ENCODE measurements at regions not wholly inside any gene's neighbourhood (a gene's known extent, or its start where the extent isn't known, plus 50 kb on each side); places are given as distances from the start of the nearest gene placed in this dataset.

DNA sequence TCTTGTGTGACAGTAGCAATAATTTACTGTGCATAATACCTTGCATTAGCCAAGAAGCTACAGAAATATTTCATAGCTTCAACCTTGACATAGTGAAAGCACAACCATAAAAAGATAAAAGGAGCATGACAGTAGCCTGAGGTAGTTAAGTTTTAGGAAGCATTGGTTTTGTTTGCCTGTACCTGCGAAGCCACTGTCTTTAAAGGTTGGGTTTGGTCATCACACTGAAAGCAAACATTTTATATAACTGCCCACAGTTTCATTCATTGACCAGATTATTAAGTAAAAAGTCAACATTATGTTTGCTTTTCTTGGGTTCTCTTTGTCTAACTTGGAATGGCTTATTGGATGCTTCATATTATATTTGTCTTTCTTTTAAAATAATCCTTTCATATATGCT is 450.1 kb upstream of the IL12A start:
- Histone ChIP-seq H3K36me3 (ENCODE audit: control insufficient read depth in 1 of 2, insufficient read depth in 2 of 2, low read length in 2 of 2) (no peaks in the 10 kb centered on the region), H3K4me3 (replicated peaks in 1 of 2; ENCODE audit: low read depth in 1 of 2, low read length in 2 of 2) (no peak overlapping the region), H3K4me2 (ENCODE audit: low read length) (no peak overlapping the region), H3K79me2 (ENCODE audit: insufficient read depth, low read length) (no peaks in the 10 kb centered on the region), H3K27me3 (ENCODE audit: insufficient read depth, low read length) (no peaks in the 10 kb centered on the region), H3K4me1 (ENCODE audit: control insufficient read depth in 1 of 2, insufficient read depth in 2 of 2, low read length in 2 of 2) (no peaks in the 10 kb centered on the region), H3K9me2 (ENCODE audit: insufficient read depth) (no peaks in the 10 kb centered on the region), H2AFZ (ENCODE audit: low read depth, low read length, poor library complexity, severe bottlenecking) (no peak overlapping the region), H4K20me1 (ENCODE audit: insufficient read depth) (no peaks in the 10 kb centered on the region), H3K9ac (ENCODE audit: low read length) (no peak overlapping the region), H3K27ac (ENCODE audit: low read depth, low read length) (no peak overlapping the region), H3K9me3 (ENCODE audit: control insufficient read depth in 1 of 2, insufficient read depth in 1 of 2, low read depth in 1 of 2, low read length in 2 of 2) (no peaks in the 10 kb centered on the region)
- RAD21 ChIA-PET (ENCODE audit: low non-redundant PET in 1 of 2, low total read pairs in 2 of 2, uncharacterized antibody in 2 of 2, unreplicated experiment in 2 of 2): no interaction called here
- POLR2A ChIA-PET: no interaction called here
- ATAC-seq: no peak
- no peak for DNase-seq (ENCODE audit: low read depth, low spot score)
- no TSS peak for BruUV-seq (replicated peaks)
- TF ChIP-seq SP1 (IDR thresholded peaks at IDR 0.05; ENCODE audit: low read depth): no peak
- TF ChIP-seq, protein P1, sequence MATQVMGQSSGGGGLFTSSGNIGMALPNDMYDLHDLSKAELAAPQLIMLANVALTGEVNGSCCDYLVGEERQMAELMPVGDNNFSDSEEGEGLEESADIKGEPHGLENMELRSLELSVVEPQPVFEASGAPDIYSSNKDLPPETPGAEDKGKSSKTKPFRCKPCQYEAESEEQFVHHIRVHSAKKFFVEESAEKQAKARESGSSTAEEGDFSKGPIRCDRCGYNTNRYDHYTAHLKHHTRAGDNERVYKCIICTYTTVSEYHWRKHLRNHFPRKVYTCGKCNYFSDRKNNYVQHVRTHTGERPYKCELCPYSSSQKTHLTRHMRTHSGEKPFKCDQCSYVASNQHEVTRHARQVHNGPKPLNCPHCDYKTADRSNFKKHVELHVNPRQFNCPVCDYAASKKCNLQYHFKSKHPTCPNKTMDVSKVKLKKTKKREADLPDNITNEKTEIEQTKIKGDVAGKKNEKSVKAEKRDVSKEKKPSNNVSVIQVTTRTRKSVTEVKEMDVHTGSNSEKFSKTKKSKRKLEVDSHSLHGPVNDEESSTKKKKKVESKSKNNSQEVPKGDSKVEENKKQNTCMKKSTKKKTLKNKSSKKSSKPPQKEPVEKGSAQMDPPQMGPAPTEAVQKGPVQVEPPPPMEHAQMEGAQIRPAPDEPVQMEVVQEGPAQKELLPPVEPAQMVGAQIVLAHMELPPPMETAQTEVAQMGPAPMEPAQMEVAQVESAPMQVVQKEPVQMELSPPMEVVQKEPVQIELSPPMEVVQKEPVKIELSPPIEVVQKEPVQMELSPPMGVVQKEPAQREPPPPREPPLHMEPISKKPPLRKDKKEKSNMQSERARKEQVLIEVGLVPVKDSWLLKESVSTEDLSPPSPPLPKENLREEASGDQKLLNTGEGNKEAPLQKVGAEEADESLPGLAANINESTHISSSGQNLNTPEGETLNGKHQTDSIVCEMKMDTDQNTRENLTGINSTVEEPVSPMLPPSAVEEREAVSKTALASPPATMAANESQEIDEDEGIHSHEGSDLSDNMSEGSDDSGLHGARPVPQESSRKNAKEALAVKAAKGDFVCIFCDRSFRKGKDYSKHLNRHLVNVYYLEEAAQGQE (IDR thresholded peaks at IDR 0.05; ENCODE audit: low read depth): no peak
- TF ChIP-seq RAD21 (IDR thresholded peaks at IDR 0.05; ENCODE audit: low read depth): no peak
- TF ChIP-seq, protein P2, sequence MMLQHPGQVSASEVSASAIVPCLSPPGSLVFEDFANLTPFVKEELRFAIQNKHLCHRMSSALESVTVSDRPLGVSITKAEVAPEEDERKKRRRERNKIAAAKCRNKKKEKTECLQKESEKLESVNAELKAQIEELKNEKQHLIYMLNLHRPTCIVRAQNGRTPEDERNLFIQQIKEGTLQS (IDR thresholded peaks at IDR 0.05): no peak
- TF ChIP-seq CEBPB (IDR thresholded peaks at IDR 0.05; ENCODE audit: low read depth): no peak
- no peak for TF ChIP-seq ELF1 (IDR thresholded peaks at IDR 0.05; ENCODE audit: borderline replicate concordance, low read depth)
- TF ChIP-seq EZH2 (IDR thresholded peaks at IDR 0.05): no peak
- TF ChIP-seq, protein P3, sequence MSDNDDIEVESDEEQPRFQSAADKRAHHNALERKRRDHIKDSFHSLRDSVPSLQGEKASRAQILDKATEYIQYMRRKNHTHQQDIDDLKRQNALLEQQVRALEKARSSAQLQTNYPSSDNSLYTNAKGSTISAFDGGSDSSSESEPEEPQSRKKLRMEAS (IDR thresholded peaks at IDR 0.05): no peak
- intact Hi-C loops (cut with micrococcal nuclease): no loop called here
- CTCF ChIA-PET: no interaction called here

Data from HCT116 (cell line).